GM19372 (cell line): ENCODE measurements at regions not wholly inside any gene's neighbourhood (a gene's known extent, or its start where the extent isn't known, plus 50 kb on each side); places are given as distances from the start of the nearest gene placed in this dataset.
"Not testable (repeated sequence)": the region's sequence is repeated elsewhere in the genome, so short reads cannot be mapped to it uniquely, and the experiment has no call there.

Source experiments
- ATAC-seq: cut with Tn5 transposase; IDR thresholded peaks from one replicate; pipeline ENCODE4 v1.9.1; 2021; ENCODE audit warnings: mild to moderate bottlenecking, low read depth, moderate library complexity; ENCODE audit not compliant: unreplicated experiment

DNA sequence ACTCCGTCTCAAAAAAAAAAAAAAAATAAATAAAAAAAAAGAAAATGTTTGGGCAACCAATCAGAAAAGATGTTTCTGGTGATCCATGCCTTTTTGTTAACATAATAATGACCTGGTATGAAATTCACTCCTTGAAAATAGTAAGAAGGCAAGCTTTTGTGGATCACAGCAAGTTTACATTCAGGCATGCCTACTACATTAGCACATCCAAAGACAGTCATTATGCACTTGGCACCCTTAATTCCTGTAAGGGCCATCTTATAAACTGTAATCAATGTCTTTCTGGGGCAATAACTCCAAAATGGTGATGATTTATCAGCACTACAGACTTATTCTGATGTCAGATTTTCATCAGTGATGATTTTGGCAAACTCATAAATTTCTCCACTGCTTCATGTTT is 1871.6 kb upstream of the AGA start:
- ATAC-seq = no peak

DNA sequence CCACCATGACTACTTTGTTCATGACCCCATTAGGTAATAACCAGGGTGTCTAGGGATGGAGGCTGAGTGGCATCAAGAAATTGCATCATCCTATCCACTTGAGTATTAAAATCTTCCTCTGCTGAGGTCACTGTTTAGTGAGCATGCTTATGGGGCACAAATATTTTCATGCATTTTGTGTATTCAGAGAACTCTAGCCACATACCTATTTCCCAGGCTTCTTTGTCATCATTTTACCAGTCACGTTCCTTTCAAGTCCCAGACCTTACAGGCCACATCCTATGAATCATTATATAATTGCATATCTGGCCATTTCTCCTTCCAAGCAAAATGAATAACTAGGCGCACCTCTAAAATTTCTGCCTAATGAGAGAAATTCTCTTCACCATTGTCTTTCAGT is 1882.9 kb upstream of the AGA start:
- ATAC-seq = no peak

DNA sequence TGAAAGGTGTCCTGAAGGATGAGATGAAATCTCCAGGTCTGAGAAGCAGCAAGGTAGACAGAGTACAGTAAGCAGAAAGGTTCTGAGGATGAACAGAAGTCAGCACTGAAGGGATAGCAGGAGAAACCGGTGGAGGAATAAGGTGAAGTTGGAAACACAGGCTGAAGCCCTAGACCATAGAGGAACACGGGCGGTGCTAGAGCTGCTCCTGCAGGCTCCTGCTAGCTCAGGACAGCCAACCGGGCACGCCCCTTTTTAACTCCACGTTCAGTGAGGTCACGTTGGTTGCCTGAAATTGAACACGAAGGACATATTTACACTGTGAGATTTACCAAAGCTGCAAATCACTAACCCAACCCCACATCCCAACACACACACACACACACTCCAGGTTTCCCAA is 1886.4 kb upstream of the AGA start:
- no peak for ATAC-seq

DNA sequence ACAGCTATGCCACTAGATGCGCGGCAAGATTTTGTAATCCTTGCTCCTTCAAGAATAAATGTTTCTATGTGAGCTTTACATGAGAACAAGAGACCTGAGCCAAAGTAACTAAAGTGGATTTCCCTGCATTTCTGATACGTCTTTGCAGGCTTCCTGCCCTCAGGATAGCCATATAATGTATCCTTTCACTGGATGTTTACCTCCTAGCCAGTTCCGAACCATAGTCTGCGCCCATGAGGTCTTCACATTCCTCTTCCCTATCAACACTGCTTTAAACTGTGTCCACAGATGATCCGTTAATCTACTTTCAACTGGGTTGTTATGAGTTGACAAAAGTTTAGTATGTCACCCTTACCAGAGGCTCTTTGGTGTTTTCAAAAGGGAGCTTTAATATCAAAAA is 1889.1 kb upstream of the AGA start:
- ATAC-seq = no peak

DNA sequence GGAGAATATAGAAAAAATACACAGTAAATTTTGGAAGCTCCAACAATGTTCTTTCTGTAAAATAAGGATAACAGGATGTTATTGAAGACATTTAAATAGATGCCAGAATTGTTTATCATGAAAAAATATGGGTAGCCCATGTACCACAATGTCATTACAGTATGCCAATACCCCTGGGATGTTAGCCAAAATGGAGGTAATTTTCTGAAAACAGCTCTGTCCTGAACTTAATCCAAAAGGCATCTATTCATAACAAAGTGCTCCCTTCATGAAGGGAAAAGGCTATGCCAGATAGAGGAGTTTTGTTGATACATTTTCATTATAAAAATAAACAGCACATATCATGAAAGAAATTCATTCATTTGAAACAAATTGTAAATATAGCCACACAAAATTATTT is 1902.6 kb upstream of the AGA start:
- no peak for ATAC-seq

DNA sequence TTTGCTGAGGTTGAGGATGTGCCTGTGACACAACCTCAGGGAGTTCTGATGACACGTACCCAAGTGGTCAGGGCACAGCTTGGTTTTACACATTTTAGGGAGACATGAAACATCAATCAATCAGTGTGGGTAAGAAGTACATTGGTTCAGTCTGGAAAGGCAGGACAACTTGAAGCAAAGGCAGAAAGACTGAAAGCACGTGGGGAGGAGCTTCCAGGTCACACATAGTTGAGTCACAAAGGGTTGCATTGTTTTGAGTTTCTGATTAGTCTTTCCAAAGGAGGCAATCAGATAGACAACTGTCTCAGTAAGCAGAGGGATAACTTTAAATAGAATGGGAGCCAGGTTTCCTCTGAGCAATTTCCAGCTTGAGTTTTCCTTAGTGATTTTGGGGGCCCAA is 1910.0 kb upstream of the AGA start:
- no peak for ATAC-seq

DNA sequence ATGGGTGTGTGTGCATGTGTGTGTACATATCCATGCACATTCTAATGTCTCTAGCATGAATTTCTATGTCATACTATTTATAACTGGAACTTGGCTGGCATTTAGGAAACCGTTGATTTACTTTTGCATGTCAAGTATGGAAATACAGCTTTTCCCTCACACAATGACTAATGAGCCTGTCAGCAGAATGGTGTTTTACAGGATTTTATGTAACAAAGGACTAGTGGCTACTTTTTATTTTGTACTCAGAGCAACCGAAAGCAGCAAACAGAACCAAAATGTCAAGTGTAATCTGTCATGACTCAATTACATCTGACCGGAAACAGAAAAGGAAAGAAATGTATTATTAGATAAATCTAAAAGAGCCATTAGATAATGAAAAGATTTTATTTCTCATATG is 1911.5 kb upstream of the AGA start:
- no peak for ATAC-seq

DNA sequence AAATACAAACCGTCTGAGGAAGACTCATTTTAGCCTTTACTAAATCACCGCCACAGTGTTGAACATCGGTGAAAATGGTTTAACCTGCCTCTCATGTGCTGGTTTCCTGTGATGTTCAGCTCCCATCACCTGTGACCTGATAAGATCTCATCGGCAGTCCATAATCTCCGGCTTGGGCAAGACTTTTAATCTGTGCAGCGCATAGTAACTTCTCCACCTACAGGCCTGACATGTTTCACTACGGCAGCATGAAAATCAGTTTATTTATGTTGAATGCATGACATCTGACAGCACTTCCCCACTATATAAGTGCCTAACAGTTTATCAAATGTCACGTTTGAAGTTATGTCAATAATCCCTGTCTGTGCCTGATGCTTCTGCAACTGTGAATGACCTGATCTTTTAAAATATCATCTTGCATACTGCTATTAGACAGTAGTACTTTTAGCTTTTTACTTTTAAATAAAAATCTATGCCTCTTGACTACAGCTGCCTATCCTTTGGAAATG is 1919.8 kb upstream of the AGA start:
- no peak for ATAC-seq

DNA sequence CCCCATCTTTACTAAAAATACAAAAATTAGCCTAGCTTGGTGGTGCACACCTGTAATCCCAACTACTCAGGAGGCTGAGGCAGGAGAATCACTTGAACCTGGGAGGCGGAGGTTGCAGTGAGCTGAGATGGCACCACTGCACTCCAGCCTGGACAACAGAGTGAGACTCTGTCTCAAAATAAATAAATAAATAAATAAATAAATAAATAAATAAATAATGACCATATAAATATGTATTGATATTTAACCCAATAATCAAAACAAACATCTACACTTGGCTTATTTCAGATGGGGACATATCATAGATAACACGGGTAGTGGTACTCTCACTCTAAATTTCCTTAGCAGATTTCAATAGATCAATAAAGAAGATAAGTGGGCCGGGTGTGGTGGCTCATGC is 1923.7 kb upstream of the AGA start:
- ATAC-seq = not testable (repeated sequence)

DNA sequence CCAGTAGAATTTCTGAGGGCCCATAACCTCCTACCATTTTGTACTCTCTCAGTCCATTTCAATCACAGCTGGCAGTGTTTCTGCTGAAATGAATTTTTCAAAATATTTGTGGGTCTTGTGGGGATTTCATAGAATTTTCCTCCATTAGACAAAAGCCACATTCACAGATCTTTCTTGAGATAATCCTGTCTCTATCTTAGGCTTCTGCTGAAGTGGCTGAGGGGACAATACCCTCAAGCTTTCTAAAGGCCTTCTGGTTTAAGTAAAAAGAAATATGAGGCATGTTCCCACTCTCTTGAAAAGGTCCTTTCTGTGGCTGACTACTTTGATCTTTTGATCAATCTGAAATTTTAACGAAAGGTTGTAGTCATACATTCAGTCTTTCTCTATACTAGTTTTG is 1930.0 kb upstream of the AGA start:
- no peak for ATAC-seq

DNA sequence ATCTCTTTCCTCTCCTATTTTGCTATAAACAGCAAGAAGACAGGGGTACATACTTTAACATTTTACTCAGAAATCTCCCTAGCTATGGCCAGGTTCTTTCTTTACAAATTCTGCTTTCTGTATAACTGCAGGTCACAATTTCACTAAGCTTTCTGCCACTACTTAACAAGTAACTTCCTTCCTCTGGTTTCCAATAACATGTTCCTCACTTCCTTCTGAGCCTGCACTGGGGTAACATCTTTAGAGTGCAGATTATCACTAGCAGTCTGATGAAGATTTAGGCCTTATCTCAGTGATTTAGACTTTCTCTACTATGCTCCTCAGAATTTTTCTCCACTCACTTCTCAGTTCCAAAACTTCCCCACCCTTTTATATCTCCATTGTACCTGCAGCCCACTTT is 1930.5 kb upstream of the AGA start:
- no peak for ATAC-seq

DNA sequence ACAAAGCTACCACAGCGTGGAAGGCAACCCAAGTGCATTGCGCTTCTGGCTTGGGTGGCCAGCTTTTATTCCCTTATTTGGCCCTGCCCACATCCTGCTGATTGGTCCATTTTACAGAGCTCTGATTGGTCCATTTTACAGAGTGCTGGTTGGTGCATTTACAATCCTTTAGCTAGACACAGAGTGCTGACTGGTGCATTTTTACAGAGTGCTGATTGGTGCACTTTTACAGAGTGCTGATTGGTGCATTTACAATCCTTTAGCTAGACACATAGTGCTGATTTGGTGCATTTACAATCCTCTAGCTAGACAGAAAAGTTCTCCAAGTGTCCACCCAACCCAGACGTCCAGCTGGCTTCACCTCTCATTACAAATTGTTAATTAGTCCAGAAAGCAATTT is 1936.6 kb upstream of the AGA start:
- ATAC-seq = not testable (repeated sequence)

DNA sequence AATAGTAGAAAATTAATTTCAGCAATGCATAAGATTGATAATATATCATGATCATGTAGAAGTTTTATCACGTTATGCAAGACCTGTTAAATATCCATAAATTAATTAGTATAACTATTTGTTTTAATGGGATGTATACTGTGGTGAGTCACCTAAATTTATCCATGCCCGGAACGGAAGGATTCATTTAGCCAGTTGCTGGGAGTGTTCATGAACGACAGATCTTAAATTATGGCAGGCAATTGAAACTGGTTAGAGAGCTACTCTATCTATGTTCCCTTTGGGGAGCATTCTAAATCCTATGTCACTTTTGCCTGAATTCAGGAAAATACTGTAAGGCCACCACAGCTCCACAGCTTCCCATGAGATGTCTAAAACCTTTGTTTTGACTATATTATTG is 1950.5 kb upstream of the AGA start:
- no peak for ATAC-seq

DNA sequence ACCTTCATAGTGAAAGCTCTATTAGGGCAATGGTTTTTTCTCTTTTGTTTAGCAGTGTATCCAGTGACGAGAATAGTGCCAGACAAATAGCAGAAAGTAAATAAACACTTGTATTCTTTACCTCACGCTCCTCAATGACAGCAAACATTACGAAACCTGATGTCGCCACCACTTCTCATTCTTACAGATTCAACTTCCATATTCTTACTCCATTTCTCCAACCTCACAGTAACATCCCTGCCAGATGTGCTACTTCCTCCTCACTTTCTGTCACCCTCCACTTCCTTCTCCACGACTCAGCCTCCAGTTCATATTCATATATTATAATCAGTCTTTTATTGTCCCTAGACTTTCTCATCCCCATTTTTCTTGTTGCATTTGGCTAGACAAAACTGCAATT is 1956.2 kb upstream of the AGA start:
- ATAC-seq = no peak

DNA sequence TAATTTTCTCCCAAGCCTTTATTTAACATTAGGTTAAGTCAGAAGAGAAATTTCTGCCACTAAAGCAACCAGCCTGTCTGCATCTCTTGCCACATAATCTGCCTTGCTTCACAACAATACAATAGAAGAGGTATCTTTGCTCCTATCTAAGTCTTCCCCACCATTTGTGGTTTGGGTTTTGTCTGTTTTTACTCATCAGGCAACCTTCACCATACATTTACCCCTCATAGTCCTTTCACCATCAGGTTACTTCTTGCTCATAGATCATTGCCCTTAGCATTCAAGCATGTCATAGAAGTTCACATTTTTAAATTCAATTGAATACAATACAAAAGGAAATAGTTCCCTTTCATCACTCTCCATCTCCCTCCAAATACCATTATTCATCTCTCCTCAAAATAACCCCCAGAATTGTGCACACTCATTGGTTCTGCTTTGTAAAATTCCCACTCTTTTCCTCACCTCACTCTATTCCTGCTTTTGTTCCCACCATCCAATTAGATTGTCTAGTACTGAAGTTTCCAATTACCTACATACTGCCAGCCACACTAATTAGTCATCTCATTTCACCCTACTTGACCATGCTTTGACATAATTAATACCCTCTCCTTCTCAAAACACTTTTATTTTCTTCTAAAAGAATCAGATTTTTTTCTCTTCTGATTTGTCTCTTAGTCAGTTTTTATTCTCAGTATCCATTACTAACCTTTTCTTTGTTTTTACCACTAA is 1957.0 kb upstream of the AGA start:
- ATAC-seq = no peak

DNA sequence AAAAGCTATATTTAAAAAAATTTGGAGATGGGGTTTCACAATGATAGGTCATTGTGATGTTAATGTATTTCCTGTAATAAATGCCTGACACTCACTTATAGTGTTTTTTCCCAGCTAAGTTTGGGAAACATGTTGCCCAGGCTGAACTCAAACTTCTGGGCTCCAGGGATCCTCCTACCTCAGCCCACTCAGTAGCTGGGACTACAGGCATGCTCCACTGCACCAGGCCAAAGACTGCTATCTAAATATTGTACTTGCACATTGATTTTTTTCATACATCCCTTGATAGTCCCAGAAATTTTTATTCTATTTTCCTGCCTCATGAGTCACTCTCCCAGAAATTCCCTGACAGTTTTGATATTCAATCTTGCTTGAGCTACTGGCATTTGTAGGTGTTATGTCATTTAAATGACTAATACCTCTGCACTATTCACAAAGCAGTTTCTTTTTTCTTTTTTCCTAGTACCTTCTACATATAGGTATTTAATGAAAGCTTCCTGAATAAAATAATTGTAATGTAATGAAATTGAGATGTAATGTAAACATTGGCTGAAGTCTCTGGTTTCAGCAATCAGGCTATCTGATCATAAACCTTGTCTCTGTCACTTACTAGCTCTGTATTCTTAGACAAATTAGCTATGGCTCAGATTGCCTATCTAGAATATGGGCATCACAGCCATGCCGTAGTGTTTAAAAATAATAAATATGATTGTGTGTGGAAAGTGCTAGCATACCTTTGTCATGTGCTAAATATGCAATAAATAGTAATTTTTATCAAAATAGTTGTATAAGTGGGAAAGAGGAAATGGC is 1973.0 kb upstream of the AGA start:
- no peak for ATAC-seq

DNA sequence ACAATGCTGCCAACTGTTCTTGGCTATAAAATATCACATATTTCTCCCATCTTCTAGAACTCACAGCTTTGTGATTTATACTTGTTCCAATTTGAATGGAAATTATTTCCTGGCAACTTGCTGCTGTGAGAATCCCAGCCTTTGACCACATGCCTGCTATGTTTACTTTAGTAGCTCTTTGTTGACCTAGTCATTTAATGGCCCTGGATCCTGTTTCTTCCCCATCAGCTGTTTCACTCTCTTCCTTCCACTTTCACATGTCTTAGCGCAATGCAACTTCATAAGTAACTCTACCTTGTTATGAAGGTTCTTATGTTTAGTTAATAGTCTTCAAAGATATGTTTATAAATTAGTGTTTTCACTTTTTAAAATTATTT is 1973.6 kb upstream of the AGA start:
- no peak for ATAC-seq

DNA sequence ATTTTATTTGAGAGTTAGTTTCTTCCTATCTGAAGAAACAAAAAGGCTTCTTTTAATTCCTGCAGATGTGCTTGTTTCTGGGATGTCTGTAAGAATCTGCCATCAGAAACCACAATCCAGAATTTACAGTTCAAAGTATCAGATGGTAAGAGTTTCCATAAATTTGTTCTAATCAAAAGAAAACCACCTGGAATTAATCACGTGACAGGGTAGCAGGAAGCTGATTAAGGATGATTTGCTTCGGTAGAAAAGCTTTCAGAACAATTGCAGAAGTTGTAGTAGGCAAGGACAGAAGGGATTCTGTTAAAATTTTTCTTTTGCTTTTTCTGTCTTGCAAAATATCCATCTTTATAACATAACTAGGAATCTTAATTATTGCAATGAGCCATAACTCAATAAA is 1975.1 kb upstream of the AGA start:
- no peak for ATAC-seq

DNA sequence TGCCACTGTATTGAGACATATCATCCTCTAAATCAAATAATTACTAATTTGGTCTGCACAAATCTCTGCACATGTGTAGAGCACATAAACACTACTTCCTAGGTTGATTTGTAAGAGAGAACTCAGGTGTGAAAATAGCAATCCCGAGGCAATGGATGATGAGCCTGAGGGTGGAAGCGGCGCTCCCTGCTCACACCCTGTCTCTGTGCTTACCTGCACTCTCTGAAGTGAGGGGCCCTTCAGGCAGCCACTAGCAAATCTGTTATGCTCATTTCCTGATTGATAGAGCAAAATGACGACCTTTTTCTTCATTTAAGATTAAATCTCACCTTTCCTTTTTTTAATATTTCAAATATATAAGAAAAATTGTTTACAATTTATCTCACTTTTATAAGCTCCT is 1995.7 kb upstream of the AGA start:
- ATAC-seq = no peak

DNA sequence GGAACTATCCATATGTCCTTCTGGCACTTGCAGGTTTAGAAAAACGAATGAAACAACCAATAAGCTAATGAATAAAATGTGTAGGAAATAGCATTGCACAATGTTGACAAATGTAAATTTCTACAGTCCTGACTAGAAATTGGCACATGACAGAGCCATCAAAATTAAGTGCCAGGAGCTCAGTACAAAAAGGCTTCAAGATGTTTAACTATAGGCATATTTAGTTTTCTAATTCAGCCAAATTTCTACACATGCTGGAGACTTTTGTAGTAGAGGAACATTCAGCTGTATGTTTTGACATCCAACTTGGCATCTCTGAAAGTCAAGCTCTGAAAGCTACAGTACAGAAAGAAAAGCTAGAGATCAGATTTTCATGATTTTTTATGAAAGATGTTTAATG is 1999.4 kb upstream of the AGA start:
- no peak for ATAC-seq

DNA sequence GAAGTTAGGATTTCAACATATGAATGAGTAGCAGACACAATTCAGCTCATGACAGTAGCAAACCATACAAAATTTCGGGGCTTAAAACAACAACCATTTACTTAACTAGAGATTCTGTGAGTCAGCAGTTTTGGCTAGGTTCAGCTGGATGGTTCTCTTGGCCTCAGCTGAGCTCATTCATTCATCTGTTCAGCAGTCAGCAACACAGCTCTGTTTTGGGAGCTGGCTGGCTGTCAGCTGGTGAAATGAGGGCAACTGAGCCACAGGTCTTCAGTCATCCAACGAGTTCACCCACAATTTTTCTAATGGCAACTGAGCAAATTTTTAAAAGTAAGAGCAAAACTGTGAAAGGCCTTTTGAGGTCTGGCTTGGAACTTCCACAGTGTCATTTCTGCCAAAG is 2005.1 kb upstream of the AGA start:
- no peak for ATAC-seq

DNA sequence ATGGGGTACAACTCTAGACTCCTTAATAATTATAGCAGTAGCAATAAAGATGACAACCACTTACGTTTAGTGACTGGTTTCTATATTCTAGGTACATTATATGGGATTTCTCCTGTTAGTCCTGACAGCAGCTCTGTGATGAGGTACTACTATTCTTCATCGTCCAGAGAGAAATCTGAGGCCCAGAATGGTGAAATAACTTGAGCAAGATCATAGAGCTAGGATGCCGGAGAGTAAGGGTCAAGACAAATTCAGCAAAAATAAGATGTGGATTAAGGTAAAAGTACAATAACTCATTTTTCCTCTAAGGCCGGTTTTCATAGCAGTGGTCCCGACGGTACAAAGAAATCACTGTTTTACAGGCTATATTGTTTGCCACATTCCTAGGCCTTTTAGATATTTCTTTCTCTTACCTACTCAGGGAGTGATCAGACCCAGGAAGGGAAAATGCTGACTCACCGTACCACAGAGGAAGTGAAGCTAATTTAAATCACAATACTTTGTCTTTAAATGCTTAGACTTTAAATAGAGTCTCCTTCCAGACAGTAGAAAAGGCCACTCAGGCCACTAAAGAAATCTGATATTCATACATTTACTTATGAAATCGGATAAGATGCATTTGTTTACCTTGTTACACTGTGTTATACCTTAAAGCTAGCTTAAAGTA is 2023.0 kb upstream of the AGA start:
- no peak for ATAC-seq
